Endothelial cell of umbilical vein (primary cell): ENCODE measurements at regions not wholly inside any gene's neighbourhood (a gene's known extent, or its start where the extent isn't known, plus 50 kb on each side); places are given as distances from the start of the nearest gene placed in this dataset.

Source experiments
- BruUV-seq: library from RNA; stranded (reverse); fragments of 400-500 nt; replicated peaks from 2 replicates; lab custom pipeline; 2021; lab: Mats Ljungman, UMichigan
- CTCF ChIA-PET: fragments of 300-600, 350-600 bp; sonication (Branson Sonifier 250); formaldehyde crosslinking; loops from one replicate; lab custom pipeline; 2021; ENCODE audit warnings: antibody characterized with exemption, inconsistent platforms; lab: Charles Lee
- POLR2A ChIA-PET: fragments of 300-600, 350-600 bp; sonication (Branson Sonifier 250); formaldehyde crosslinking; loops from one replicate; lab custom pipeline; 2021; ENCODE audit warnings: antibody characterized with exemption, inconsistent platforms; lab: Charles Lee
- DNase-seq: peaks from one replicate; pipeline ENCODE4 v3.0.0-alpha.2; 2011; ENCODE audit warnings: low read depth, low spot score
- FAIRE-seq: peaks from 2 replicates; lab custom pipeline; 2011; peaks lifted over from hg19 to GRCh38; lab: Jason Lieb, UNC
- H2AFZ ChIP-seq: 2 replicates; pipeline ENCODE4 v1.6.0; 2012; ENCODE audit warnings: low read depth, low read length, control low read depth, inconsistent platforms
- H3K27ac ChIP-seq: 2 replicates; pipeline ENCODE4 v1.5.1; 2011; ENCODE audit warnings: low read depth, mild to moderate bottlenecking, control low read depth, low read length, moderate library complexity; ENCODE audit not compliant: insufficient read depth
- H3K27me3 ChIP-seq, 2 experiments: 2 replicates each; pipeline versions ENCODE4 v1.6.0 to v1.6.1; 2011; ENCODE audit warnings: low read length in 2 of 2, mixed read lengths in 1 of 2; ENCODE audit not compliant: control insufficient read depth in 2 of 2, insufficient read depth in 2 of 2
- H3K36me3 ChIP-seq, 2 experiments: 2 replicates in 1 of 2; 3 replicates in 1 of 2; pipeline ENCODE4 v1.5.1; 2011; ENCODE audit warnings: low read length in 2 of 2, mild to moderate bottlenecking in 1 of 2, moderate library complexity in 1 of 2; ENCODE audit not compliant: control insufficient read depth in 2 of 2, insufficient read depth in 2 of 2; ENCODE audit errors: extremely low read depth in 1 of 2
- H3K4me1 ChIP-seq: 3 replicates; pipeline ENCODE4 v1.5.1; 2011; ENCODE audit warnings: mild to moderate bottlenecking, low read length; ENCODE audit not compliant: control insufficient read depth, insufficient read depth; ENCODE audit errors: extremely low read depth
- H3K4me2 ChIP-seq: 2 replicates; pipeline ENCODE4 v1.6.1; 2011; ENCODE audit warnings: low read length, control low read depth, mixed read lengths; ENCODE audit not compliant: insufficient read depth
- H3K4me3 ChIP-seq, 3 experiments: fragments of 200-600 bp in 1 of 3; sonication (generic), shearing (Covaris generic) in 1 of 3; replicated peaks in 1 of 3; 2 replicates each; pipeline ENCODE4 v1.5.1; 2011 to 2016; ENCODE audit warnings: control low read depth in 3 of 3, low read length in 3 of 3, mild to moderate bottlenecking in 2 of 3, inconsistent platforms in 1 of 3, low read depth in 1 of 3, moderate library complexity in 1 of 3; ENCODE audit not compliant: insufficient read depth in 1 of 3
- H3K79me2 ChIP-seq: 2 replicates; pipeline ENCODE4 v1.6.0; 2012; ENCODE audit warnings: low read length, inconsistent platforms; ENCODE audit not compliant: control insufficient read depth, insufficient read depth
- H3K9ac ChIP-seq: replicated peaks from 2 replicates; pipeline ENCODE3; 2011; ENCODE audit warnings: low read length, control low read depth; ENCODE audit not compliant: insufficient read depth; ENCODE audit errors: extremely low read depth
- H3K9me1 ChIP-seq: replicated peaks from 3 replicates; pipeline ENCODE4 v1.6.0; 2011; ENCODE audit warnings: mild to moderate bottlenecking, low read length; ENCODE audit not compliant: control insufficient read depth, insufficient read depth; ENCODE audit errors: extremely low read depth
- H3K9me3 ChIP-seq: replicated peaks from 2 replicates; pipeline ENCODE4 v1.5.1; 2012; ENCODE audit warnings: low read length, inconsistent platforms; ENCODE audit not compliant: control insufficient read depth, insufficient read depth
- H4K20me1 ChIP-seq: replicated peaks from 2 replicates; pipeline ENCODE3; 2011; ENCODE audit warnings: mild to moderate bottlenecking, low read length; ENCODE audit not compliant: control insufficient read depth, insufficient read depth; ENCODE audit errors: extremely low read depth
- CTCF ChIP-seq, 2 donors: IDR thresholded peaks; 1 replicate in 1 of 2; 2 replicates in 1 of 2; pipeline ENCODE4 v1.5.1; 2011; ENCODE audit warnings: low read length in 2 of 2, mild to moderate bottlenecking in 2 of 2, moderate library complexity in 2 of 2, control low read depth in 1 of 2, inconsistent platforms in 1 of 2, low read depth in 1 of 2; ENCODE audit not compliant: insufficient read depth in 1 of 2; ENCODE audit errors: extremely low read depth in 1 of 2
- EZH2 ChIP-seq: IDR thresholded peaks from 2 replicates; pipeline ENCODE4 v1.6.1; 2012; ENCODE audit warnings: borderline replicate concordance, low read depth, mild to moderate bottlenecking, moderate library complexity, low read length, inconsistent platforms; ENCODE audit not compliant: severe bottlenecking
- FOS ChIP-seq: IDR thresholded peaks from 2 replicates; pipeline ENCODE4 v1.6.1; 2011; ENCODE audit warnings: mild to moderate bottlenecking, low read length, moderate library complexity, borderline replicate concordance; ENCODE audit not compliant: insufficient read depth
- GATA2 ChIP-seq: IDR thresholded peaks from 2 replicates; pipeline ENCODE4 v1.7.0; 2011; ENCODE audit warnings: low read depth, mild to moderate bottlenecking, moderate library complexity, mixed read lengths, low read length; ENCODE audit not compliant: insufficient read length, insufficient read depth
- JUN ChIP-seq: IDR thresholded peaks from 2 replicates; pipeline ENCODE4 v1.6.1; 2011; ENCODE audit warnings: borderline replicate concordance, low read depth; ENCODE audit not compliant: insufficient read length, insufficient read depth
- MYC ChIP-seq: IDR thresholded peaks from one replicate; pipeline ENCODE4 v1.6.1; 2011; ENCODE audit warnings: mild to moderate bottlenecking, low read depth, low read length
- POLR2A ChIP-seq: IDR thresholded peaks from 2 replicates; pipeline ENCODE4 v1.6.1; 2012; ENCODE audit warnings: low read depth, mild to moderate bottlenecking, control low read depth, low read length
- POLR2AphosphoS5 ChIP-seq: IDR thresholded peaks from 2 replicates; pipeline ENCODE4 v1.6.1; 2012; ENCODE audit warnings: low read depth, mild to moderate bottlenecking, control low read depth, low read length, moderate library complexity; ENCODE audit not compliant: insufficient read depth
- dilution Hi-C: fragments of 300-500 bp; cut with MboI; formaldehyde crosslinking; loops from one replicate; pipeline ENCODE4 v1.15.0; 2019; ENCODE audit warnings: low sequenced_read_pairs; ENCODE audit not compliant: extremely low pct_ligation_motif_present
- intact Hi-C: fragments of 100-400 bp; cut with micrococcal nuclease; formaldehyde crosslinking; loops from one replicate; pipeline ENCODE4 v1.10.0; 2022
- TF ChIP-seq, protein P1 (sequence below): IDR thresholded peaks from 2 replicates; pipeline ENCODE4 v1.6.1; 2011; ENCODE audit not compliant: insufficient read depth, insufficient read length

- Histone ChIP-seq H3K4me2 (no peak overlapping the region), H3K27ac (no peak overlapping the region), H3K9me3 (no peaks in the 10 kb centered on the region), H3K4me1 (peaks cover 2% of the 10 kb centered on the region), H2AFZ (no peak overlapping the region), H3K27me3 (no peaks in the 10 kb centered on the region), H4K20me1 (no peaks in the 10 kb centered on the region), H3K9ac (no peak overlapping the region), H3K9me1 (no peaks in the 10 kb centered on the region), H3K79me2 (no peaks in the 10 kb centered on the region), H3K36me3 (no peaks in the 10 kb centered on the region), H3K4me3 (no peak overlapping the region)
- DNase-seq (no peak), FAIRE-seq (no peak)
- TF ChIP-seq GATA2 (no peak), POLR2A (no peak)
- intact Hi-C loops, result no loop called here
- CTCF ChIA-PET, result no interaction called here
- POLR2A ChIA-PET, result no interaction called here
- no TSS peak for BruUV-seq
- dilution Hi-C loops, result no loop called here
Measured at GRCh38 chr7:73948287-73948686, 79.7 kb upstream of the ELN start.

DNA sequence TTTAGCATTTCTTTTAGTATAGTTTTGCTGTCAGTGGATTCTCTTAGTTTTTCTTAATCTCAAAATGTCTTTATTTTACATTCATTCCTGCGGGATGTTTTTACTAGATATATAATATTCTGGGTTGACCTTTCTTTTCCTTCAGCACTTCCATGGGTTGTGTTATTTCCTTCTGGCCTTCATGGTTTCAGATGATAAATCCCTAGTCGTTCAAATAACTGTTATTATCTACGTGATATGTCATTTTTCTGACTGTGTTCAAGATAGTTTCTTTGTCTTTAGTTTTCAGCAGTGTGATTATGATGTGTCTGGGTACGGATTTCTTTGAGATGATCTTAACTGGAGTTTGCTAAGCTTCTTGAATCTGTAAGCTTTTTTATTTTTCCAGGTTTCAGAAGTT is 75.7 kb upstream of the ELN start:
- Histone ChIP-seq H3K4me1 (peaks cover 2% of the 10 kb centered on the region), H3K79me2 (no peaks in the 10 kb centered on the region), H4K20me1 (no peaks in the 10 kb centered on the region), H3K9me3 (no peaks in the 10 kb centered on the region), H3K27me3 (no peaks in the 10 kb centered on the region), H3K9me1 (no peaks in the 10 kb centered on the region), H2AFZ (no peak overlapping the region), H3K27ac (no peak overlapping the region), H3K36me3 (no peaks in the 10 kb centered on the region), H3K9ac (no peak overlapping the region), H3K4me3 (no peak overlapping the region), H3K4me2 (no peak overlapping the region)
- DNase-seq (peak; percentile 76), FAIRE-seq (no peak)
- TF ChIP-seq POLR2AphosphoS5 (no peak), EZH2 (no peak), JUN (no peak), FOS (no peak), POLR2A (no peak), GATA2 (no peak), MYC (no peak), CTCF (IDR thresholded peaks at IDR 0.05; ENCODE audit: extremely low read depth in 1 of 2, insufficient read depth in 1 of 2, low read depth in 1 of 2, low read length in 2 of 2) (no peak)
- TF ChIP-seq, protein P1, sequence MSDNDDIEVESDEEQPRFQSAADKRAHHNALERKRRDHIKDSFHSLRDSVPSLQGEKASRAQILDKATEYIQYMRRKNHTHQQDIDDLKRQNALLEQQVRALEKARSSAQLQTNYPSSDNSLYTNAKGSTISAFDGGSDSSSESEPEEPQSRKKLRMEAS, result no peak
- BruUV-seq, result no TSS peak
- POLR2A ChIA-PET, result no interaction called here
- CTCF ChIA-PET, result interaction anchor here (0.6 to 1.8 kb wide), 2 partner anchors 74 to 180 kb away, joined by 6 to 10 read pairs; no protein-coding TSS in a partner anchor
- intact Hi-C loops, result no loop called here
- dilution Hi-C loops, result no loop called here
